Stimulated activated naive CD4-positive, alpha-beta T cell treated with Interleukin-2 at 50 U/mL for 16 hours (primary cell): ENCODE measurements at regions not wholly inside any gene's neighbourhood (a gene's known extent, or its start where the extent isn't known, plus 50 kb on each side); places are given as distances from the start of the nearest gene placed in this dataset.

Experiments
- DNase-seq: peaks from one replicate; lab custom pipeline; 2025; lab: John Stamatoyannopoulos, UW

DNA sequence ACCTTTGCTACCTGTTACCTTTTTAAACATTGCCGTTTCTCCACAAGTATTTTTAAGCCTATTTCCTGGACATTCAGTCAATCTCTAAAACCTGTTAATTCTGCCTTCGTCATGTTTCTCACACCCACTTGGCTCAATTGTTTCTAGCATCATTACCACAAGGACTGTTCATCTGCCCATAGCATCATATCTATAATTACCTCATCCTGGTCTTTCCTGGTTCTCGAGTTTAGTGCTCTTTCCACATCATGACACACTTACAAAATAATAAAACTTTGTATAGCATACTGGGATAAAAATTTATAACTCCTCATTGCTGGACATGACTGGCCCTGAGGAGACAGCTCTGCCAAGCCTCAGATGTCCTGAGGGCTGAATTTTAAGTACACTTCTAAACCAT, 104.8 kb downstream of the CYB561 start:
- no peak for DNase-seq

DNA sequence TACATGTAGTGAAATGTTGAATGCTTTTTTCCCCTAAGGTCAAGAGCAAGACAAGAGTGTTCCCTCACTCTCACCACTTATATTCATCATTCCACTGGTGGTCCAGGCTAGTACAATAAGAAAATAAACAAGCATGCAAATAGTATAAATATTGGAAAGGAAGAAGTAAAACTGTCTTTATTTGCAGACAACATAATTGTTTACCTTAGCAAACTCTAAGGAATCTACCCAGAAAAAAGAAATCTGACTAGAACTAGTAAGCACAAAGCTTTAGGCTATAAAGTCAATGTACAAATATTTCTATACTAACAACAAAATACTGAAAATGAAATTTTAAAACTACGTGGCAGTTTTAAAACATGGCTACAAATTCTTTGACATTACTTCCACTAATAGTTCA, 101.7 kb downstream of the CYB561 start:
- no peak for DNase-seq

DNA sequence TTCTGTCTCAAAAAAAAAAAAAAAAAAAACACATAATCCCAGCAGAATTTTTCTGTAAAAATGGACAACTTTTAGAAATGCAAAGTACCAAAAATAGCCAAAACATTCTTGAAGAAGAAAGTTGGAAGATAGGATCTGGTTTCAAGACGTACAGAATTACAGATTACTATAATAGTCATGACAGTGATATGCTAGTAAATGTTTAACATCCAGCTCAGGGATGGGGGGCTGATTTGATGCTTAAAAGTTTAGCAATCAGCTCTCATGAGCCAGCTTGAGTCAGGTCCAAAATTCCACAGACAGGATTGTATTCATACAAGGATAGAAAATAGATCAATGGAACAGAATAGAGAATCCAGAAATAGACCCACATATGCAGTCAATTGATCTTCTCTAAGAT, 100.5 kb downstream of the CYB561 start:
- DNase-seq = no peak

DNA sequence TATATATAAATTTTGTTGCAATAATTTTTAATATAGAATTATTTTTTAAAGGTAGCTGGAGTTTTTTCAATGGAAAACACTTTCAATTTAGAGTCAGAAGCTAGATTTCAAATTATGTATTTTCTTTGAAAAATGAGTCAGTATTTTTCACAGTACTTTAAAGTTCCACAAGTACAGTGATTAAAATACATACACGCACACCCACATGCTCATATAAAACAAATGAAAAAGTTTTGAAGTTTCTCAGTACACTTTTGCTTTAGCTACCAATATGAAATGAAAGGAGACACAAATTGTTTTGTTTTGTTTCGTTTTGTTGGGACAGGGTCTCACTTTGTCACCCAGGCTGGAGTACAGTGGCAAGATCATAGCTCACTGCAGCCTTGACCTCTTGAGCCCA, 98.6 kb downstream of the CYB561 start:
- DNase-seq = no peak

DNA sequence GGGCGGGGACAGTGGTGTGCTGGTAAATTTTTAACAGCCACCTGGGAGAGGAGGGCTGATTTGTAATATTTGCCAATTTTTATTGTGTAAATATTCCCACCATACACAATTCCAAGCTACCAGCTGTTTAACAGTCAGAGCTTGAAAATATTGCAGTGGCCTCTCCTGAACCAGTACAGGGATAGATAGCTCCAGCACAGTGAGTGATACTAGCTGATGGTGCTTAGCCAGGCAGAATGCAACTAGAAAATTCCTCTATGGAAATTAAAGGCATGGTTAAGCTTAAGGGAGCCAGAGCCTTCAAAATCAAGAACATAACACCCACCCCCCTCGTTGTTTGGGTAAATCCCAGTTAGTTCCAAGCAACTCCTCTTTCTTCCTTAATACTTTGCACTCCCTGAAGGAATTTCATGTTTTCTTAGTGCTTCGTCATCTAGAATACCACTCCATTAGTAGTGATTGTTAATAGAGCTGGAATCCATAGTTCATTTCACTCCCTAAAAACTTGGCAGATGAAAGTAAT, 96.6 kb downstream of the CYB561 start:
- DNase-seq = no peak

DNA sequence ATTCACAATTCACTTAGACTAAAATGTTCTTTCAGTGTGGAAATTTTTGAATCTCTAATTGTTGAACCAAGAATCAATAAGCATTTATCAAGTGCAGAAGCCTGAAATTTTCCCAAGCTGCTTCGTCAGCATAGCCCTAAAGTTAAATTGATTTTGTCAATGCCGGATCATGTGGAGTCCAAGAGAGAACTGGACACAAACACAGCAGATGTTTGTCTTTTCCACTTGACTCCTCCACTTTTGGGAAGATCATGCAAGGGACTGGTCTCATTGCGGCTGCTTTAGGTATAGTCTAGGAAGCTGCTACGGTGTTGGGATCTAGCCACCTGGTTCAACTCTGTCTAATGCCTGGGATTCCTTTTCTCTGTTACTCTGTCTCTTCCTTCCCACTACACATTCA, 95.7 kb downstream of the CYB561 start:
- no peak for DNase-seq

DNA sequence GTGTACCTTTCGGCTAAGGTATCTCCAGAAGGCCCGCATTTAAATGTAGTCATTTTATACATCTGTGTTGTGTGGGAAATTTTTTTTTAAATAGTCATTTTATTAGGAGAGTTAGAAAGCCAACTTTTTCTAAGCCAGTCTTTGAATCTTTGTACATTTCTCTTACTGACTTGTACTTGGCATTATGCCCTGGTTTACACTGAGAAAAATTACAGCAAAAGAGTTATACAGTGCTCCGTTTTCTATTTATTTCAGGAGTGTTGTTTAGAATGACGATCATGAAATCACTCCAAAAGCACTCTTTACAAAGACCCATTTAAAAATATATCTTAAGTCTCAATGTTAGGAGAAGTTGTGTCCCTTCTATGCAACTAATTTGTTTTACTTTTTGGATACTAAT, 91.8 kb downstream of the CYB561 start:
- DNase-seq = no peak

DNA sequence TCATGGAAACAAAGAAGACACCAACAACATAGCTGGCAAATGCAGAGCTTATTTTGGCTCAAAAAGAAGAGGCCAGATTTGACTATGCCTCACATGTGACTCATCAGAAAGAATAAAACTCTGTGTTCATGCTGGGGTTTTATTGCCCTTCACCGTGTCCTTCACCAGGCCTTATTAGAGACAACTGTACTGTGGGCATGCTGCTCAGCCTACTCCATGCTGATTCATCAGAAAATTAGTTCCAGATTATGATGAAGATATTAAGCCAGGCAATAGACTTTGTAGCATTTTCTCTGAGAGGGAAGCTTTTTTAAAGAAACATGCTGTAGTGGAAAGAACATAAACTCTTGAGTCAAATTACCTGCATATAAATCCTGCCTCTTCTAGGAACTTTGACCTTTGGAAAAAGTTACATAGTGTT, 89.8 kb downstream of the CYB561 start:
- DNase-seq = no peak

DNA sequence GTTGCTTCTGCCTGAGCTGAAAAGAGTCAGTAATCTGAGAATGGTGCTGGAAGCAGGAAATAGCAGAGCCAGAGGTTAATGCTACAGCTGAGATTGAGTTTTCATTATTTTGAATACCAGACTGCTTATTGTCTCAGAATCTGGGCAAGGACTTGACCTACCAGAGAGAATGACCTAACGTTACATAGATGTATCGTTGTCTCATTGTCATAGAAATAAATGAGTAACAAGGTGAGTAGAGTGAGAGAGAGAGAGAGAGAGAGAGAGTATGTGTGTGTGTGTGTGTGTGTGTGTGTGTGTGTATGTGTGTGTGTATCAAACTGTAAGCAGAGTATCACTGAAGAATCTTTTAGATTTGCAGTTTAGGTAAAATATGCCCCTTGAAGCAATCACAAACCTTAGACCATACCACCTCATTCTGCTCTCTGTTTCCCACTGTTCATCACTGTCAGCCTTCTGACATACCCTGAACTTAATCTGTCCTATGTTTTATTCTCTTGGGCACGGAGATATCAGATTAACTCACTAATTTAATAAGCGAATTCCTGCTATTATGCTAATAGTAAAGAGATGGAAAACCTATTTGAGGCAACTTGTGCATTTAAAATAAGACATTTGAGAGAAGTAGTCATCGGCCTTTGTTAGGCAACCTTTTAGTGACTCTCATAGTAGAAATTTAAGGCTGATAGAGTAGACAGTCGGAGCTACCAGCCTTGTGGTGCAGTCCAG, 87.8 kb downstream of the CYB561 start:
- no peak for DNase-seq

DNA sequence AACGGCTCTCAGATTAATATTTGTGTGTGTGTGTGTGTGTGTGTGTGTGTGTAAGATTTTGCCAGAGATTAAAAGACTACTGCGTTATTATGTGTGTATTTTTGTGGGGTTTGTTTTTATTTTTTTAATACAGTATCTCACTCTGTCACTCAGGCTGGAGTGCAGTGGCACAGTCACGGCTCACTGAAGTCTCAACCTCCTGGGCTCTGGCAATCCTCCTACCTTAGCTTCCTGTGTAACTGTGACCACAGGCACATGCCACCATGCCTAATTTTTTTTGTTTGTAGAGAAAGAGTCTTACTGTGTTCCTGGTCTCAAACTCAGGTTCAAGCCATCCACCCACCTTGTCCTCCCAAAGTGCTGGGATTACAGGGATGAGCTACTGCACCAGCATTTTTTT, 87.2 kb downstream of the CYB561 start:
- DNase-seq = no peak

DNA sequence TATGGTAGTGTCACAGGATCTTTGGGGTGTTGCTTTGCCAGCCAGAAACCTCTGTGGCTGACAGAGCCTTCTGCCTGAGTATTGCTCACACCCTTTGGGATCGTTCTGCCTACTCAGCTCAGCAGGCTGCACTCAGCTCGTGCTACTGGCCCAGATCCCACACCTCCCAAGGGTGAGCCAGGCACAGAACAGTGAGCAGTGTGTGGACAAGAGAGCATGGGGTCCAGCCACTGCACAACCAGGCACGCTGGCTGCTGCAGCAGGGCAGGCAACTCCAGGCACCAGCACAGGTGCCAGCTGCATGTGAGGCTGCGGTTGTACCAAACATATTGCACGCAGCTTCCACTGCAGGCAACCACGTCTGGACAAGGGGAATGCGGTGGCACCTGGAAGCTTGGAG, 84.9 kb downstream of the CYB561 start:
- DNase-seq = no peak

DNA sequence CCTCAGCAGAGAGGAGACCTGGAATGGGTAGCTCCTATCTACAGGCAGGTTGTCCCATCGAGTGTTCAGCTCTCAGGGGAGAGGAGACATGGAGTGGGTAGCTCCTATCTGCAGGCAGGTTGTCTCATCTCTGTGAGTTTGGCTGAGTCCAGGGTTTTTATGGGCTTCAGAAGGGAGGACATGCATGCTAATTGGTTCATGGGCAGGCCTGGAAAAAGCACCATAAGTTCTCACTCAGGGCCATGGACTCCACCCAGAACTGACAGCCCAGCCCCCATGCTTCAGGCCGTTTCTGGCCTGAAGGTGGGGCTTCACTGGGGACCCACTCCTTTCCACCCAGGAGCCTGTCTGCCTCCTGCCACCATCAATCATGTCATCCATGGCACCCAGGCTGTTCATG, 84.0 kb downstream of the CYB561 start:
- DNase-seq = no peak

DNA sequence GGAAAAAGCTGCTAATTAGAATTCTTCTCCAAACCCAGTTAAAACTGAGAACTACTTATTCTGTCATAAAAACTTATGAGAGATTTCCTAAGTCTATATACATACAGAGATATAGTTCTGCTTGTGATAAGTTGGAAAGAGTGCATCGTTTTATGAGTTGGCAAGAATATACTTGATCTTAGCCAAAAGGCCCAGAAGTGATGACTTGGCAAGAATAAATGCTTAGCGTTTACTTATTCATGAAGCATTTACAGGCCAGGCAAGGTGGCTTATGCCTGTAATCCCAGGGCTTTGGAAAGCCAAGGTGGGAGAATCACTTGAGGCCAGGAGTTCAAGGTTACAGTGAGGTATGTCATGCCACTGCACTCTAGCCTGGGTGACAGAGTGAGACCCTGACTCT, 81.7 kb downstream of the CYB561 start:
- DNase-seq = no peak

DNA sequence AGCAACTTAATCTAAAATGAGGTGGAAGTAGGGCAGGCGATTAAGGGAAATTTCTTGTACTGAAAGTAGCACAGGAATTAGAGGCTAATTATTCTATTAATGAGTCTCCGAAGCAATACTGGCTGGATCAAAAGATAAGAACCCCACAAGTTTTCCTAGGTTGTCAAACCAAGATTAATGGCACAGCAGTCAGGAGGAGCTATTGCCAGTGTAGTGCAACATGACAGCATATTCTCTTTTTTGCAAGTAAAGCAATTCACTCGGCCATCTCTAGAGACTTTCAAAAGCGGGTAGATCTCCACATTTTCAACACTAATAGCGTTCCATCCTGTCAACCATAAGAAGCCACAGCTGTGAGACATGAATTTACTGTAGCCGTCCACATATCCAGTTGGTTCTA, 81.2 kb downstream of the CYB561 start:
- DNase-seq = no peak

DNA sequence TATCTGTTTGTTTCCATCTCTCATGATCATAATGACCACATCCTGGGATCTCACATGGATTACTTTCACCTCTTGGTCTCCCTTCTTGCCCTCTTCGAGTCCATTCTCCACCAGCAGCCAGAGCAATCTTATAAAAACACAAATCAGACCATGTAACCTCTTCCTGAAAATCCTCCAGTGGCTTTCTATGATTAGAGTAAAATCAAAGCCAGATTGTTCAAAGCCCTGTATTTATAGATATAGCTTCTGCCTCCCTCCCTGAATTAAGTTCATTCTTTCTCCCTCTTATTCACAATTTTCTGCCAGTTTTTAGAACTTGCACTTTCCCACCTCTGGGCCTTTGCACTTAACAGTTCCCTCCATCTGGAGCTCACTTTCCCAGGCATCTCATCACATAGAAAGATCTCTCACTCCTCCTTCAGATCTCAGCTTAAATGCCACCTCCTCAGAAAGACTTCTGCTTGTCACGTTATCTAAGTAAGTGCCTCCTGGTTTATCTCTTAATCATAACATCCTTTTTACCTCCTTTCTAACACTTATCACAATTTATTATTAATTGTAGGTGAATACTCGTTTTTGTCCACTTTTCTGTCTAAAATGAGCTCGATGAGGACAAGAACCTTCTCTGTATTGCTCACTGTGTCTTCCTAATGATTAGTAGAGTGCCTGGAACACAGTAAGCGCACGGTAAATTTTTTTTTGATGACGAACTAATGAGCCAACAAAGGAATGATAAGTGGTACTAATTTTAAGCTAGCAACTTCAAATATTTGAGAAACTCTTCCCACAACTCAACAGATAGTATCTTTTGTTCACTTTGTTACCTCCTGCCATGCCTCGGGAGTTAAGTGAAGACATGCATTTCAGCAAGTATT, 80.5 kb downstream of the CYB561 start:
- DNase-seq = no peak

DNA sequence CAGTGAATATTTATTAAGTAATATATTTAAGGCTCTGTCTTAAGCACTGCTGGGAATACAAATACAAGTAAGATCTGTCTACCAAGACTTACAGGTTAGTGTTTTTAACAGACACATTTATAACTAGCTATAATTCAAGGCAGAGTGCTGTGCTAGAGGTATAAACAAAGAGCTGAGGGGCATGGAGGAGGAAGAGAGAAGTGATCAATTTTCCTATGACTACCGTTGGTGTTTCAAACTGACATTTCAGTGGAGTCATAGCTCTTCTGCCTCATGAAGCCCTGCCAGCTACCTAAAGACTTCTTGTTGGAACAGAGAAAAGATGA, 79.9 kb downstream of the CYB561 start:
- DNase-seq = no peak

DNA sequence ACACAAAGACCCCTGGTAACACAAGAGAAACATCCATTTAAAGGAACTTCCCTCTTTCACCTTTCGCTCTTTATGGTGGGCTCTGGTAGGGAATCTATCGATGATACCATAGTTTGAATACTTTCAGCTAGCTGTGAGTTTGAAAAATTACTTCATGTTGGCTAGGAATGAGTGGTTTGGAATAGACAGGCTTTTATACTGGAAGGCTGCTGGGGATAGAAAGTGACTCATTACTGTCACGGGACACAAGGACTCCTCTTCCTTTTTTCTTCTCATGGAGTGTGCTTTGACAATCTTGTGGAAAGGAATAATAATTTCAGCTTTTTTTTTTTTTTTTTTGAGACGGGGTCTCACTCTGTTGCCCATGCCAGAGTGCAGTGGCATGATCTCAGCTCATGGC, 76.9 kb downstream of the CYB561 start:
- no peak for DNase-seq

DNA sequence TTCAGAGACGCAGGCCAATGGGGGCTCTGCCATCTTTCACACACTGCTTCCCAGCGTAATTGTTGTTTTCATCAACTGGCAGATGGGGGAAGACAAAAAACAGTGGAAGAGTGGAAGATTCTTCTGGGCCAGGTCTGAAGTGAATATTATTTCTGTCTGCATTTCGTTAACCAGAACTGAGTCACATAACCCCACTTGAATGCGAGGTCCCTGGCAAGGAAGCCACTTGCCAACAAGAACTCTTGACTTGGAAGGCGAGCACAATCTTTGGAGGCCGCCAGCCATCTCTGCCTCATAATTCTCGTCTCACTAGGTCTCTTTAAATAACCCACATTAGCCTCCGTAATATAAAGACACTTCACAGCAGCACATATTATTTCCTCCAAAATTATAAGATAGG, 75.4 kb downstream of the CYB561 start:
- no peak for DNase-seq

DNA sequence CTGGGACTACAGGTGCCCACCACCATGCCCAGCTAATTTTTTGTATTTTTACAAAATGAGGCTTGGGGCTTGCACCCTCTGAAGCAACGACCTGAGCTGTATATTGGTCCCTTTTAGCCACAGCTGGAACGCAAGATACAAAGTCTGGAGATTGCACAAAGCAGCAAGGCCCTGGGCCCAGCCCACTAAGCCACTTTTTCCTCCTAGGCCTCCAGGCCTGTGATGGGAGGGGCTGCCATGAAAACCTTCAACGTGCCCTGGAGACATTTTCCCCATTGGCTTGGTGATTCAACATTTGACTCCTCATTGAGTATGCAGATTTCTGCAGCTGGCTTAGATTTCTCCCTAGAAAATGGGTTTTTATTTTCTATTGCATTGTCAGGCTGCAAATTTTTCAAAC, 69.2 kb downstream of the CYB561 start:
- no peak for DNase-seq

DNA sequence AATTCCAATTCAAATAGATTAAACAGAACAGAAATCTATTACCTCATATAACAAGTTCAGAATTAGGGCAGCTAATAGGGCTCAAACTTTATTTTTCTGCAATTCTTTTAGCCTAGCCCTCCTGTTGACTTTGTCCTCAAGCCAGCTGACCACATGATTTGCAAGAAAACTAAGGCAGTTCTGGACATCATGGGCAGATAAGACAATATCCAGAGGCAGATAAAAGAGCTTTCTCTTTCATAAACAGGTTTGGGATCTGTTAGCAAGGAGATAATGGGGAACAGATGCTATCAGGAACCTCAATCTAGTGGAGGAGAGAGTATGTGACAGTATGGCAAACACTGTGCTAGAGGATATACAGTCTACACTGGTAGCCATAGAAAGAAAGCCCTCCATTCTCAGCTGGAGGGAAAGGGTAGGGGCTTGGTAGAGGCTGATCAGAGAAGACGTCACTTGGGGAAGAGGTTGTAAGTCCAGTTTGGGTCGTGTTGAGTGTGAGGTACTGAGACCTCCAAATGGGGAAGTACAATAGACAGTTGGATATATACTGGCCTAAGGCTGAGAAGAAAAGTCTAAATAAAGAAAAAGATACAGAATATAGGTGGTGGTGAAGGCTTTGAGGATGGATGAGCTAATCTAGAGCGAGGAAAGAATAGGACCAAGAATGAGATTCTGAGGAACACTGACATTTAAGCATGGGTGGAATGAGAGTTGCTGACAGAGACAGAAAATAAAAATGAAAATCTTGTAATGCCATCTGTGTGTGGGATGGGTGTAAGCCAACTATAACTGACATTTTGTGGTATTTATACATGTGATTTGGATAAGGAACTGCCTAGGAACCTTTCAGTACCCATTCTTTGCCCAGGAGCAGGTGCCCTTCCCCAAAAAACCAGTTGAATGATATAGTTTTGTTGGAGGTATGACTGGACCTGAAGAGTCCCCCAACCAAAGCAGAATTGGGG, 67.4 kb downstream of the CYB561 start:
- DNase-seq = no peak

DNA sequence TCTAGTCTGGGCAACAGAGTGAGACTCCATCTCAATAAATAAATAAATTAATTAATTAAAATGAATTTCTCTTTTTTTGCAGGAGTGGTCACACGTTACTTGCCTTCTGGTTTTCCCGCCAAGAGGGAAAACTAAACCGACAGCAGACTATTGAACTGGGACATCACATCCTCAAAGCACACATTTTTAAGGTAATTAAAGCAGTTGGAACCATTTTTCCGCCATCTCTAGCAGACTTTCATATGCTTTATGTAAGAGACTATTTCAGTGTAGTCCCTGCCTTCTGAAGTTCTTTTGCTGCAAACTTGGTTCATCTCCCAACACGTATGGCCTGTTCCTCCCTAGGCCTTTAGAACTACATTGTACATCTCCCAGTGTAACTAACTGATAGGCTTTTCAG, 66.5 kb downstream of the CYB561 start:
- DNase-seq = no peak

DNA sequence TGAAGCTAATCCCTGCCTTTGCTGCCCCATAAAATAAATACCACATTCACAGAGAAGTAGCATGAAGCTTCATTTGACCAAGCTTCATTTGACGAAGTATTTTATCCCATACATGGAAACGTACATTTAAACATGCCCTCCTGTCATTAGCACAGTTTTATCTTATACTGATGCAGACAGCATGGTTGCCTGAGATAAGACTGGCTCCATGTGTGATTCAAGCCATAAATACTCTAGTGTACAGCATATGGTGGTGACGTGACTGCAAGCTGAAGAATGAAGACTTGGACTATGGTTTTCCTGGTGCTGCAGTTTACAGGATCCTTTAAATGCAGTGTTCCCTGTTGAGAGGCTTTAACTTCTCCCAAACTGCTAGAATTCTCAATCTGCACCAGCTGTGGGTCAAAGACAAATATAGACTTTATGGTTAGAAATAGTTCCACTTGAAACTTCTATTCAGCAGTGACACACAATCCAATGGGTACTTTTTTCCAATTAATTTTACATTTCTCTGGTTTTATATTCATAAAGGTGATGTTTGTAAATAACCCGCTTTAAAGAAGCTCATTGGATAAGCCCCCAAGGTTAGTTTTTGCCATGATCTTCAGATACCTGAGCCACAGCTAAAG, 64.9 kb downstream of the CYB561 start:
- no peak for DNase-seq
